ENCODE measurements at regions not wholly inside any gene's neighbourhood (a gene's known extent, or its start where the extent isn't known, plus 50 kb on each side); places are given as distances from the start of the nearest gene placed in this dataset.
"Not testable (repeated sequence)": the region's sequence is repeated elsewhere in the genome, so short reads cannot be mapped to it uniquely, and the experiment has no call there.

DNA sequence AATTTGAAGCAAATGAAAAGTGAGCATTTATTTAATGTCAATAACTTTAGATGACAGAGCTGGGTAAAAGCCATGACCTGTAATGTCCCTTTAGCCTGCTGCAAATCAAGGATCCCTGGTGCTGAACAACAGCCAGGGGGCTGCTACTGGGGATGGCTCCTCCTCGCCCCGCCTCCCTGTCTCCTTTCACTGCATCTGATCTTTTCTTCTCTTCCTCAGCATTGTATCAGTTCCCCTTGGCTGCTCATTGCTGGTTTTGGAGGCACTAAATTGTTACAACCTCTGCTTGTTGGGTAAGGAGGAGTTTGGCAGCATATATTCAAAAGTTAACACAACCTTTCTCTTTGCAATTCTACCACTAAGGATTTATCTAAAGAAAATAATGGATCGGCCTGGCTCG lies 236.3 kb upstream of the ID2 start:
- ChIA-PET POLR2A (no interaction called here), CTCF (no interaction called here)
- DNase-seq (ENCODE audit: extremely low spot score): no peak
- TF ChIP-seq, protein P1, sequence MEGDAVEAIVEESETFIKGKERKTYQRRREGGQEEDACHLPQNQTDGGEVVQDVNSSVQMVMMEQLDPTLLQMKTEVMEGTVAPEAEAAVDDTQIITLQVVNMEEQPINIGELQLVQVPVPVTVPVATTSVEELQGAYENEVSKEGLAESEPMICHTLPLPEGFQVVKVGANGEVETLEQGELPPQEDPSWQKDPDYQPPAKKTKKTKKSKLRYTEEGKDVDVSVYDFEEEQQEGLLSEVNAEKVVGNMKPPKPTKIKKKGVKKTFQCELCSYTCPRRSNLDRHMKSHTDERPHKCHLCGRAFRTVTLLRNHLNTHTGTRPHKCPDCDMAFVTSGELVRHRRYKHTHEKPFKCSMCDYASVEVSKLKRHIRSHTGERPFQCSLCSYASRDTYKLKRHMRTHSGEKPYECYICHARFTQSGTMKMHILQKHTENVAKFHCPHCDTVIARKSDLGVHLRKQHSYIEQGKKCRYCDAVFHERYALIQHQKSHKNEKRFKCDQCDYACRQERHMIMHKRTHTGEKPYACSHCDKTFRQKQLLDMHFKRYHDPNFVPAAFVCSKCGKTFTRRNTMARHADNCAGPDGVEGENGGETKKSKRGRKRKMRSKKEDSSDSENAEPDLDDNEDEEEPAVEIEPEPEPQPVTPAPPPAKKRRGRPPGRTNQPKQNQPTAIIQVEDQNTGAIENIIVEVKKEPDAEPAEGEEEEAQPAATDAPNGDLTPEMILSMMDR (IDR thresholded peaks at IDR 0.05; ENCODE audit: control extremely low read depth, extremely low read depth, low read depth, missing control alignments): no peak

DNA sequence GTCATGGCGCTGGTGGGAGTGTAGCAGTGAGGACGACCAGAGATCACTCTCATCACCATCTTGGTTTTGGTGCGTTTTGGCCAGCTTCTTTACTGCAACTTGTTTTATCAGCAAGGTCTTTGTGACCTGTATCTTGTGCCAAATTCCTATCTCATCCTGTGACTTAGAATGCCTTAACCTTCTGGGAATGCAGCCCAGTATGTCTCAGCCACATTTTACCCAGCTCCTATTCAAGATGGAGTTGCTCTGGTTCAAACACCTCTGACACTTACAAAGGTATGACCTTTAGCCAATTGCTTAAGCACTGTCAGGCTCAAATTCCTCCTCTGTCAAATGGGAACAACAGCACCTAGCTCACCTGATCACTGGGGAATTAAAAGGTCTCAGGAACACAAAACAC lies 235.1 kb upstream of the ID2 start:
- POLR2A ChIA-PET; DNase-seq (ENCODE audit: extremely low spot score): not testable (repeated sequence)
- CTCF ChIA-PET: interaction anchor here (1.3 kb wide), 1 partner anchor 26 kb away, joined by 3 read pairs; no protein-coding TSS in a partner anchor

DNA sequence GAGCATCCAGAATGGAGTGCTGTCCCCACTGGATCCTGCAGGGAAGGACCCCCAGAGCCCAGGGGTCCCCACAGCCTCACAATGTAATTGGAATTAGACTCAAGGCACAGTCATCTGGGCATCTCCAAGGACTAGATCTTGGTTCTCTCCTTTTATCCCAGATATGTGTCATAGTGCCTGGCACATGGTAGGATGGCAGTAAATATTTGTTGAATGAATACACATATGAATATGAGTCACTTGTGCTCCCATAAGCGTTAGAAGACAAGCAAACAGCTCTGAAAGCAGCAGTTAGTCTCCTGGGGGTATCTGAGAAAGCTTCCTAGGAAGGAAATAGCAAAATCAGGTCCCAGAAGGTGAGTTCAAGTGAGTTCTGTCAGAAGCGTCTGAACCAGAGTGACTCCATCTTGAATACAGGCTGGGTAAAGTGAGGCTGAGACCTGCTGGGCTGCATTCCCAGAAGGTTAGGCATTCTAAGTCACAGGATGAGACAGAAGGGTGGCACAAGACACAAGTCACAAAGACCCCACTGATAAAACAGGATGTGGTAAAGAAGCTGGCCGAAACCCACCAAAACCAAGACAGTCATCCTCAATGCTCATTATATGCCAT lies 234.1 kb upstream of the ID2 start:
- POLR2A ChIA-PET: no interaction called here
- TF ChIP-seq, protein P1 (IDR thresholded peaks at IDR 0.05; ENCODE audit: control extremely low read depth, extremely low read depth, low read depth, missing control alignments): no peak
- DNase-seq (ENCODE audit: extremely low spot score): no peak
- CTCF ChIA-PET: interaction anchor here (1.3 kb wide), 1 partner anchor 27 kb away, joined by 3 read pairs; no protein-coding TSS in a partner anchor

DNA sequence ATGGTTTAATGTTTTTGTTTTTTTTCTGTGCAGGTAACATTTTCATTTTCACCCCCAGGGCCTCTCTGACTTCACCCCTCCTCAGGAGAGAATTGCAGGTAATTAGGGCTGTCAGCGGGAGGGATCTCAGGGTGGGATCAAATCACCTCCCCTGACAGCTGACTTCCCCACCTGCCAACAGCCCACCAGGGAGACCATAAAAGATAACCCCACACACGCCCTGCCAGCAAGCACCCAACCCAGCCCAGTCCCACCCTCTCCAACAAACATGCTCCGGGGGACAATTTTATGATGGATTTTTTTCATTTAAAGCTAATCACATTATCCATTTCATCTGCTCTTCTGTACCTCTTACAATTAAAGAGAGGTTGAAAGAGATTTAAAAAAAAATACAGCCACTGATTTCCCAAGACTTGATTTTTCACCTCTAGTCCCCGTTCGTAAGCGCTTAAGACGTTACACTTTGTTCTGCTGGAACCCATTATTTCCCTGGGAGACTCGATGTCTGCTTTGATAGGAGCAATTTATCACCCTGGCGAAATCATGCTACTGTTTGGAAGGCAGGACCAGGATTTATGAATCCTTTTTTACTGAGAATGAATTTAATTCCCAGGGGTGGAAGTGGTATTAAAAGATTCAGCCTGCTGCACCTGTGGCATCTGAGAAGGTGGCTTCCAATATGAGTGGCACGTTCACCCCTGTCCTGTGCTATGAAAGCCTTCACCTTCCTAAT lies 232.9 kb upstream of the ID2 start:
- DNase-seq (ENCODE audit: extremely low spot score): no peak
- CTCF ChIA-PET: no interaction called here

DNA sequence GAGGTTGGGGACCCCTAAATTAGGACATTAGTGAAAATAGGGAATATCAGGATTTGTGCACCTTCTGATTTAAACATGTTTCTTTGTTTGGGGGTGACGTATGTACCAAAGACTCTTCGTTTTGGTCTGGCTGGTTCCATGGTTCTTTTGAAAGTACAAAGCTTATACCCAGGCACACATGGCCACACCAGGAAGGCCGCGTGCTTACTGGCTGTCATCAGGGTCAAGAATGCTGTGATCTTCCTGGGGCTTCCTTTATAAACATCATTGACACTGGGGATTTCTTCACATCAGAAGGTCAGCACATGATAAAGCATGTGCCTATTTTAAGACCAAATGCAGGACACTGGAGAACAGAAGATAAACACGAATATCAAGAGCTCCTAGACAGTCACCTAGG lies 230.6 kb upstream of the ID2 start:
- TF ChIP-seq, protein P1 (IDR thresholded peaks at IDR 0.05; ENCODE audit: control extremely low read depth, extremely low read depth, low read depth, missing control alignments): no peak
- ChIA-PET POLR2A (no interaction called here), CTCF (interaction anchor here (1.4 kb wide), 1 partner anchor 45 kb away, joined by 3 read pairs; no protein-coding TSS in a partner anchor)
- DNase-seq (ENCODE audit: extremely low spot score): no peak

More for the DNA sequence above, 232.9 kb upstream of the ID2 start:
- POLR2A ChIA-PET: no interaction called here
- TF ChIP-seq, protein P1 (IDR thresholded peaks at IDR 0.05; ENCODE audit: control extremely low read depth, extremely low read depth, low read depth, missing control alignments): no peak

DNA sequence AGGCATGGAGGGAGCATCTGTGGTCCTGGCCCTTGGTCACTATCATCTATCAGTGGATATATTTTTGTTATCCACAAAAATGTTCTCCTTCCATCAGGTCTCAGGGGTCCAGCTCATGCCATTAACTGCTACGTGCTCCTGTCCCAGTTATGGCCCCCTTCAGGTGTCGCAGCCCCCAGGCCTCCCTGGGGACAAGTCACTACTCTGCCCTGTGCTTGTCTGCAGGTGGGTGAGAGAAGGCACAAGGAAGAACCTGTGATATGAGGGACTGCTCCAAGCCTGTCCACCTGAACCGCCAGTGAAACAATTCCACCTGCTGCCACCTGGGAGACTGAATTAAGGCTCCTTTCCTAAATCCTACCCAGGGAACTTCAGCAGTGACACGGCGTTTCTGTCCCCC lies 229.6 kb upstream of the ID2 start:
- ChIA-PET CTCF (interaction anchor here (1.4 kb wide), 1 partner anchor 44 kb away, joined by 3 read pairs; no protein-coding TSS in a partner anchor), POLR2A (no interaction called here)

More for the DNA sequence above, 229.6 kb upstream of the ID2 start:
- DNase-seq (ENCODE audit: extremely low spot score): no peak
- TF ChIP-seq, protein P1 (IDR thresholded peaks at IDR 0.05; ENCODE audit: control extremely low read depth, extremely low read depth, low read depth, missing control alignments): no peak
